IMR-90 (cell line): ENCODE measurements at regions not wholly inside any gene's neighbourhood (a gene's known extent, or its start where the extent isn't known, plus 50 kb on each side); places are given as distances from the start of the nearest gene placed in this dataset.
A peak's percentile ranks its signal among the peaks of the same experiment; 100 is the strongest.

Experiments used
- ATAC-seq: fragments of 200-7000 bp; cut with Tn5 transposase; 2 replicates; pipeline ENCODE4 v1.9.1; 2020; ENCODE audit warnings: low read depth, mild to moderate bottlenecking, moderate library complexity
- BruUV-seq: library from RNA; stranded (reverse); fragments of 400-500 nt; replicated peaks from 2 replicates; lab custom pipeline; 2021; lab: Mats Ljungman, UMichigan
- CTCF ChIA-PET: fragments of 300-600 bp; formaldehyde crosslinking; extraction: SDS; loops from one replicate; lab custom pipeline; 2021; ENCODE audit warnings: antibody characterized with exemption; lab: Yijun Ruan, JAX
- POLR2A ChIA-PET: fragments of 300-600 bp; sonication (Branson Sonifier 250); formaldehyde crosslinking; loops from one replicate; lab custom pipeline; 2022; ENCODE audit warnings: antibody characterized with exemption; ENCODE audit not compliant: unreplicated experiment; lab: Charles Lee
- DNase-seq: peaks from one replicate; pipeline ENCODE4 v3.0.0; 2013
- H2AFZ ChIP-seq: replicated peaks from 2 replicates; pipeline ENCODE3; 2013; ENCODE audit warnings: low read length, mild to moderate bottlenecking; ENCODE audit not compliant: poor library complexity
- H2AK5ac ChIP-seq: 2 replicates; pipeline ENCODE4 v1.6.1; 2013; ENCODE audit warnings: low read depth, low read length, inconsistent platforms
- H2AK9ac ChIP-seq: replicated peaks from 2 replicates; pipeline ENCODE3; 2013; ENCODE audit warnings: mild to moderate bottlenecking, low read depth, low read length, moderate library complexity; ENCODE audit not compliant: poor library complexity
- H2BK120ac ChIP-seq: 2 replicates; pipeline ENCODE4 v1.6.1; 2013; ENCODE audit warnings: low read depth, low read length, inconsistent platforms
- H2BK15ac ChIP-seq: 3 replicates; pipeline ENCODE4 v1.6.1; 2013; ENCODE audit warnings: low read depth, low read length, inconsistent platforms
- H2BK20ac ChIP-seq: 2 replicates; pipeline ENCODE4 v1.6.1; 2013; ENCODE audit warnings: low read depth, mild to moderate bottlenecking, inconsistent platforms, low read length, moderate library complexity
- H2BK5ac ChIP-seq: 2 replicates; pipeline ENCODE4 v1.6.1; 2013; ENCODE audit warnings: mild to moderate bottlenecking, low read depth, low read length, inconsistent platforms; ENCODE audit not compliant: poor library complexity, severe bottlenecking
- H3K14ac ChIP-seq: replicated peaks from 2 replicates; pipeline ENCODE4 v1.6.1; 2013; ENCODE audit warnings: low read depth, low read length, inconsistent platforms
- H3K18ac ChIP-seq: 2 replicates; pipeline ENCODE4 v1.6.1; 2013; ENCODE audit warnings: low read depth, low read length, control low read depth
- H3K23ac ChIP-seq: 2 replicates; pipeline ENCODE4 v1.6.1; 2013; ENCODE audit warnings: low read depth, low read length, inconsistent platforms
- H3K27ac ChIP-seq: 2 replicates; pipeline ENCODE4 v1.5.1; 2013; ENCODE audit warnings: mild to moderate bottlenecking, control low read depth, low read length; ENCODE audit not compliant: insufficient read depth
- H3K27me3 ChIP-seq: 2 replicates; pipeline ENCODE4 v1.6.1; 2013; ENCODE audit warnings: low read length; ENCODE audit not compliant: control insufficient read depth, insufficient read depth
- H3K36me3 ChIP-seq: 2 replicates; pipeline ENCODE4 v1.6.1; 2013; ENCODE audit warnings: low read length, mixed read lengths; ENCODE audit not compliant: control insufficient read depth, insufficient read depth
- H3K4ac ChIP-seq: 2 replicates; pipeline ENCODE4 v1.6.1; 2013; ENCODE audit warnings: low read depth, low read length, inconsistent platforms
- H3K4me1 ChIP-seq: 2 replicates; pipeline ENCODE4 v1.6.1; 2013; ENCODE audit warnings: low read length, mixed read lengths; ENCODE audit not compliant: control insufficient read depth, insufficient read depth
- H3K4me2 ChIP-seq: 2 replicates; pipeline ENCODE4 v1.6.1; 2013; ENCODE audit warnings: low read depth, mild to moderate bottlenecking, control low read depth, low read length, moderate library complexity
- H3K4me3 ChIP-seq: 2 replicates; pipeline ENCODE4 v1.5.1; 2013; ENCODE audit warnings: low read depth, mild to moderate bottlenecking, control low read depth, low read length, moderate library complexity; ENCODE audit not compliant: insufficient read depth
- H3K56ac ChIP-seq: 2 replicates; pipeline ENCODE4 v1.6.1; 2013; ENCODE audit warnings: low read length, inconsistent platforms; ENCODE audit not compliant: insufficient read depth; ENCODE audit errors: extremely low read depth
- H3K79me1 ChIP-seq, 2 experiments: 2 replicates each; pipeline ENCODE4 v1.6.1; 2013; ENCODE audit warnings: low read length in 2 of 2, inconsistent platforms in 1 of 2, low read depth in 1 of 2
- H3K9ac ChIP-seq: 2 replicates; pipeline ENCODE4 v1.6.1; 2013; ENCODE audit warnings: low read depth, low read length, control low read depth
- H3K9me1 ChIP-seq: 2 replicates; pipeline ENCODE4 v1.6.1; 2013; ENCODE audit warnings: low read length, inconsistent platforms; ENCODE audit not compliant: insufficient read depth
- H3K9me3 ChIP-seq: 2 replicates; pipeline ENCODE4 v1.6.1; 2013; ENCODE audit warnings: low read length; ENCODE audit not compliant: control insufficient read depth, insufficient read depth
- H4K20me1 ChIP-seq: 2 replicates; pipeline ENCODE4 v1.6.1; 2013; ENCODE audit warnings: low read length, inconsistent platforms; ENCODE audit not compliant: insufficient read depth
- H4K5ac ChIP-seq: 2 replicates; pipeline ENCODE4 v1.6.1; 2013; ENCODE audit warnings: mild to moderate bottlenecking, low read depth, low read length, control low read depth
- H4K8ac ChIP-seq, 2 experiments: 2 replicates each; pipeline ENCODE4 v1.6.1; 2013; ENCODE audit warnings: low read depth in 2 of 2, low read length in 2 of 2, control low read depth in 1 of 2, inconsistent platforms in 1 of 2
- H4K91ac ChIP-seq: 2 replicates; pipeline ENCODE4 v1.6.1; 2013; ENCODE audit warnings: low read depth, low read length, inconsistent platforms; ENCODE audit not compliant: insufficient read depth
- BHLHE40 ChIP-seq: fragments of 150-350 bp; IDR thresholded peaks from 2 replicates; pipeline ENCODE4 v1.6.1; 2016; ENCODE audit warnings: mild to moderate bottlenecking, low read depth, low read length
- RAD21 ChIP-seq: IDR thresholded peaks from 2 replicates; pipeline ENCODE4 v1.6.1; 2012; ENCODE audit warnings: low read length, improper control_type of control experiment
- RFX5 ChIP-seq: IDR thresholded peaks from 2 replicates; pipeline ENCODE4 v1.8.0; 2012; ENCODE audit warnings: low read depth, mild to moderate bottlenecking, low read length, moderate library complexity
- USF2 ChIP-seq: fragments of 150-350 bp; IDR thresholded peaks from 2 replicates; pipeline ENCODE4 v1.6.1; 2017; ENCODE audit warnings: mild to moderate bottlenecking, antibody characterized with exemption, low read length, low read depth
- WGBS, 2 experiments: methylation state at CpG; one replicate each; pipeline versions ENCODE4 v1.1.5 to v1.1.7; 2013; ENCODE audit warnings: missing lambda C conversion rate in 2 of 2; ENCODE audit not compliant: insufficient read length in 1 of 2; ENCODE audit errors: extremely low coverage in 2 of 2; 5-methylcytosine and 5-hydroxymethylcytosine counted together
- dilution Hi-C: fragments of 300-500 bp; cut with HindIII; formaldehyde crosslinking; loops from one replicate; pipeline ENCODE4 v1.14.3; 2018; ENCODE audit warnings: low sequenced_read_pairs; ENCODE audit not compliant: unreplicated experiment
- in situ Hi-C: fragments of 300-500 bp; cut with MboI; formaldehyde crosslinking; loops from 3 replicates; pipeline ENCODE4 v1.14.3; 2019; ENCODE audit warnings: low sequenced_read_pairs, inconsistent platforms, mixed read lengths
- intact Hi-C: fragments of 100-400 bp; cut with micrococcal nuclease; formaldehyde crosslinking; loops from 2 replicates; pipeline ENCODE4 v1.10.0; 2022
- TF ChIP-seq, protein P1 (sequence below): conservative IDR thresholded peaks from 2 replicates; pipeline ENCODE4 v1.5.1; 2012; ENCODE audit warnings: mild to moderate bottlenecking, low read depth, low read length, improper control_type of control experiment

DNA sequence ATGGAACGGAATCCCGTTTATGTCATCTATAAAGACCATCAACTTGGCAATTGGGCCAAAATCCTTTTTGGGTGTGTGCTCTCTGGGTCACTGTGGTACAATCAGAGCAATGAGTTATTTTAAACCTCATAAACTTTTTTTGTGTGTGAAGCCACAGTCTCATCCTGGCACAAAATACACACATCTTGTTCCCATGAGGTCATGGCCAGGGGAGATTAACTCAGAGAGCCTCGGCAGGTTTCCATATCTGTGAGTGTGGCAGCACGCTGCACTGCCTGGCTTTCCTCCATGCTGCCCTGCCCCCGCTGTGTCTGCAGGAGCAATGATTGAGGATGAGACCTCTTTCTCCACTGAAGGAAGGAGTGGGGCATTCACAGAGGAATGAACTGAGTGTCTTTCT is 54.0 kb upstream of the DLG1 start:
- H3K9ac ChIP-seq: no peak overlapping the region
- intact Hi-C loops (no loop called here), dilution Hi-C loops (no loop called here)

More for the DNA sequence above, 54.0 kb upstream of the DLG1 start:
- Histone ChIP-seq H2BK20ac (no peak overlapping the region), H2BK120ac (no peak overlapping the region), H3K18ac (no peak overlapping the region), H3K9me1 (peaks cover 5% of the 10 kb centered on the region), H2BK5ac (no peak overlapping the region), H4K20me1 (no peaks in the 10 kb centered on the region), H3K4ac (no peak overlapping the region), H3K4me2 (no peak overlapping the region), H3K79me1 (no peaks in the 10 kb centered on the region), H3K23ac (no peak overlapping the region), H2AK9ac (no peak overlapping the region), H3K4me3 (no peak overlapping the region), H4K8ac (no peak overlapping the region), H2BK15ac (no peak overlapping the region), H4K5ac (no peak overlapping the region), H3K36me3 (no peaks in the 10 kb centered on the region), H3K9me3 (no peaks in the 10 kb centered on the region), H3K4me1 (peaks cover 16% of the 10 kb centered on the region), H4K91ac (no peak overlapping the region), H2AFZ (no peak overlapping the region), H3K27ac (no peak overlapping the region), H3K27me3 (peaks cover 2% of the 10 kb centered on the region), H3K56ac (no peak overlapping the region), H3K14ac (no peak overlapping the region), H2AK5ac (no peak overlapping the region)
- no peak for ATAC-seq
- ChIA-PET CTCF (no interaction called here), POLR2A (no interaction called here)
- in situ Hi-C loops: no loop called here
- TF ChIP-seq RFX5 (no peak), BHLHE40 (no peak), USF2 (no peak), RAD21 (no peak)
- TF ChIP-seq, protein P1, sequence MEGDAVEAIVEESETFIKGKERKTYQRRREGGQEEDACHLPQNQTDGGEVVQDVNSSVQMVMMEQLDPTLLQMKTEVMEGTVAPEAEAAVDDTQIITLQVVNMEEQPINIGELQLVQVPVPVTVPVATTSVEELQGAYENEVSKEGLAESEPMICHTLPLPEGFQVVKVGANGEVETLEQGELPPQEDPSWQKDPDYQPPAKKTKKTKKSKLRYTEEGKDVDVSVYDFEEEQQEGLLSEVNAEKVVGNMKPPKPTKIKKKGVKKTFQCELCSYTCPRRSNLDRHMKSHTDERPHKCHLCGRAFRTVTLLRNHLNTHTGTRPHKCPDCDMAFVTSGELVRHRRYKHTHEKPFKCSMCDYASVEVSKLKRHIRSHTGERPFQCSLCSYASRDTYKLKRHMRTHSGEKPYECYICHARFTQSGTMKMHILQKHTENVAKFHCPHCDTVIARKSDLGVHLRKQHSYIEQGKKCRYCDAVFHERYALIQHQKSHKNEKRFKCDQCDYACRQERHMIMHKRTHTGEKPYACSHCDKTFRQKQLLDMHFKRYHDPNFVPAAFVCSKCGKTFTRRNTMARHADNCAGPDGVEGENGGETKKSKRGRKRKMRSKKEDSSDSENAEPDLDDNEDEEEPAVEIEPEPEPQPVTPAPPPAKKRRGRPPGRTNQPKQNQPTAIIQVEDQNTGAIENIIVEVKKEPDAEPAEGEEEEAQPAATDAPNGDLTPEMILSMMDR: no peak
- DNase-seq: peak; percentile 69
- no TSS peak for BruUV-seq
- WGBS, 2 experiments: 80% methylated on average over 1 of the region's 5 CpGs; no CpG with 5 or more reads in 1 of the 2 experiments
